Naive thymus-derived CD4-positive, alpha-beta T cell (primary cell): ENCODE measurements at regions not wholly inside any gene's neighbourhood (a gene's known extent, or its start where the extent isn't known, plus 50 kb on each side); places are given as distances from the start of the nearest gene placed in this dataset.

Experiments
- ATAC-seq: fragments of 150-1000 bp; cut with Tn5 transposase; 2 replicates; pipeline ENCODE4 v1.10.0; 2021; ENCODE audit warnings: mild to moderate bottlenecking, moderate library complexity
- CTCF ChIA-PET: fragments of 350-600 bp; sonication (Branson Sonifier 250); formaldehyde crosslinking; loops from one replicate; lab custom pipeline; 2021; ENCODE audit warnings: antibody characterized with exemption; lab: Charles Lee
- POLR2A ChIA-PET: fragments of 350-600 bp; sonication (Branson Sonifier 250); formaldehyde crosslinking; loops from one replicate; lab custom pipeline; 2021; ENCODE audit warnings: antibody characterized with exemption, inconsistent platforms; lab: Charles Lee
- DNase-seq, 9 donors: peaks; one replicate each; pipeline versions ENCODE4 v3.0.0 to v3.0.0-alpha.2; 2020 to 2022; ENCODE audit warnings: mixed read lengths in 1 of 9
- H3K27ac ChIP-seq: one replicate; pipeline ENCODE4 v1.7.0; 2013; ENCODE audit warnings: mild to moderate bottlenecking, low read depth, low read length, moderate library complexity
- H3K27me3 ChIP-seq, 2 donors: one replicate each; pipeline ENCODE4 v1.7.0; 2013; ENCODE audit warnings: low read length in 2 of 2, mild to moderate bottlenecking in 2 of 2, moderate library complexity in 2 of 2; ENCODE audit not compliant: control insufficient read depth in 2 of 2, insufficient read depth in 2 of 2
- H3K36me3 ChIP-seq, 3 experiments: 1 replicate in 2 of 3; 2 replicates in 1 of 3; pipeline ENCODE4 v1.7.0; 2013; ENCODE audit warnings: low read length in 3 of 3, mild to moderate bottlenecking in 3 of 3, moderate library complexity in 1 of 3; ENCODE audit not compliant: insufficient read depth in 3 of 3, control insufficient read depth in 2 of 3
- H3K4me1 ChIP-seq, 2 donors: one replicate each; pipeline ENCODE4 v1.7.0; 2013; ENCODE audit warnings: low read length in 2 of 2, mild to moderate bottlenecking in 2 of 2, moderate library complexity in 1 of 2; ENCODE audit not compliant: control insufficient read depth in 2 of 2, insufficient read depth in 2 of 2
- H3K4me3 ChIP-seq: 2 replicates; pipeline ENCODE4 v1.7.0; 2013; ENCODE audit warnings: mild to moderate bottlenecking, low read length
- H3K9me3 ChIP-seq, 3 experiments: 1 replicate in 2 of 3; 2 replicates in 1 of 3; pipeline ENCODE4 v1.7.0; 2013; ENCODE audit warnings: low read length in 3 of 3; ENCODE audit not compliant: control insufficient read depth in 2 of 3
- H3K27ac Mint-ChIP-seq, 9 donors: one replicate each; pipeline ENCODE4 v1.8.0; 2020 to 2022; ENCODE audit warnings: mixed read lengths in 9 of 9, mild to moderate bottlenecking in 8 of 9, moderate library complexity in 5 of 9, inconsistent platforms in 2 of 9
- H3K27me3 Mint-ChIP-seq, 5 donors: one replicate each; pipeline ENCODE4 v1.8.0; 2021 to 2022; ENCODE audit warnings: mixed read lengths in 5 of 5, mild to moderate bottlenecking in 1 of 5
- H3K36me3 Mint-ChIP-seq, 5 donors: one replicate each; pipeline ENCODE4 v1.8.0; 2020 to 2022; ENCODE audit warnings: mixed read lengths in 5 of 5, mild to moderate bottlenecking in 3 of 5, inconsistent platforms in 1 of 5
- H3K4me1 Mint-ChIP-seq, 7 donors: one replicate each; pipeline ENCODE4 v1.8.0; 2020 to 2022; ENCODE audit warnings: mixed read lengths in 7 of 7, mild to moderate bottlenecking in 3 of 7, inconsistent platforms in 1 of 7
- H3K4me3 Mint-ChIP-seq, 10 donors: one replicate each; pipeline ENCODE4 v1.8.0; 2020 to 2022; ENCODE audit warnings: mild to moderate bottlenecking in 10 of 10, mixed read lengths in 10 of 10, moderate library complexity in 6 of 10, inconsistent platforms in 2 of 10
- H3K9me3 Mint-ChIP-seq, 11 donors: one replicate each; pipeline ENCODE4 v1.8.0; 2020 to 2022; ENCODE audit warnings: mixed read lengths in 11 of 11, mild to moderate bottlenecking in 4 of 11, inconsistent platforms in 1 of 11, moderate library complexity in 1 of 11
- intact Hi-C, 2 donors: fragments of 100-400 bp; cut with micrococcal nuclease; formaldehyde crosslinking; loops; one replicate each; pipeline ENCODE4 v1.15.1; 2023

GRCh38 chr13:75173457-75174356, 308.3 kb downstream of the TBC1D4 start:
- Mint-ChIP-seq H3K9me3 (peaks cover 0 to 10% (median 0%) of the 10 kb centered on the region in 11 donors), H3K4me3 (no peak overlapping the region), H3K27me3 (peaks cover 0 to 12% (median 5%) of the 10 kb centered on the region in 5 donors), H3K27ac (no peak overlapping the region), H3K36me3 (no peaks in the 10 kb centered on the region), H3K4me1 (no peaks in the 10 kb centered on the region)
- no peak overlapping the region for H3K4me3 ChIP-seq
- H3K27me3 ChIP-seq, result peaks cover 0 to 3% of the 10 kb centered on the region in 2 donors
- intact Hi-C loops, result no loop called here
- H3K9me3 ChIP-seq, result no peaks in the 10 kb centered on the region
- H3K36me3 ChIP-seq, result no peaks in the 10 kb centered on the region
- H3K4me1 ChIP-seq, result no peaks in the 10 kb centered on the region
- ChIA-PET POLR2A (no interaction called here), CTCF (no interaction called here)
- ATAC-seq (no peak), DNase-seq (no peak)
- H3K27ac ChIP-seq, result no peak overlapping the region

- H3K4me1 ChIP-seq, result no peaks in the 10 kb centered on the region
- peaks cover 0 to 3% of the 10 kb centered on the region in 2 donors for H3K27me3 ChIP-seq
- no peak for DNase-seq
- ChIA-PET POLR2A (no interaction called here), CTCF (no interaction called here)
- no peak for ATAC-seq
- H3K27ac ChIP-seq, result no peak overlapping the region
- H3K36me3 ChIP-seq, result no peaks in the 10 kb centered on the region
- Mint-ChIP-seq H3K27ac (no peak overlapping the region), H3K36me3 (no peaks in the 10 kb centered on the region), H3K27me3 (peaks cover 0 to 8% (median 4%) of the 10 kb centered on the region in 5 donors), H3K4me3 (no peak overlapping the region), H3K4me1 (no peaks in the 10 kb centered on the region), H3K9me3 (peaks cover 0 to 3% (median 0%) of the 10 kb centered on the region in 11 donors)
- intact Hi-C loops, result no loop called here
- H3K4me3 ChIP-seq, result no peak overlapping the region
- H3K9me3 ChIP-seq, result no peaks in the 10 kb centered on the region
These were observed 311.7 kb downstream of the TBC1D4 start for GRCh38 chr13:75170311-75170710.

- Mint-ChIP-seq H3K27ac (no peak overlapping the region), H3K4me1 (no peaks in the 10 kb centered on the region), H3K9me3 (peaks cover 0 to 2% (median 0%) of the 10 kb centered on the region in 11 donors), H3K36me3 (no peaks in the 10 kb centered on the region), H3K27me3 (peaks cover 0 to 9% (median 5%) of the 10 kb centered on the region in 5 donors), H3K4me3 (no peak overlapping the region)
- no peak for ATAC-seq
- ChIA-PET CTCF (no interaction called here), POLR2A (no interaction called here)
- Histone ChIP-seq H3K9me3 (no peaks in the 10 kb centered on the region), H3K27ac (no peak overlapping the region), H3K36me3 (no peaks in the 10 kb centered on the region), H3K27me3 (no peaks in the 10 kb centered on the region), H3K4me1 (no peaks in the 10 kb centered on the region), H3K4me3 (no peak overlapping the region)
- intact Hi-C loops, result no loop called here
- no peak for DNase-seq
These were observed 316.3 kb downstream of the TBC1D4 start for GRCh38 chr13:75165543-75166230.

GRCh38 chr13:75161804-75162203, 320.2 kb downstream of the TBC1D4 start:
- CTCF ChIA-PET, result no interaction called here
- Mint-ChIP-seq H3K4me1 (no peaks in the 10 kb centered on the region), H3K36me3 (no peaks in the 10 kb centered on the region)

GRCh38 chr13:75160984-75161383, 321.0 kb downstream of the TBC1D4 start:
- no peak for DNase-seq
- no peaks in the 10 kb centered on the region for H3K4me1 Mint-ChIP-seq
- no peaks in the 10 kb centered on the region for H3K36me3 Mint-ChIP-seq
- CTCF ChIA-PET, result no interaction called here
- no peak overlapping the region for H3K27ac Mint-ChIP-seq
- Histone ChIP-seq H3K4me1 (no peaks in the 10 kb centered on the region), H3K36me3 (no peaks in the 10 kb centered on the region), H3K4me3 (no peak overlapping the region), H3K9me3 (no peaks in the 10 kb centered on the region), H3K27ac (no peak overlapping the region), H3K27me3 (no peaks in the 10 kb centered on the region)
- peaks cover 0 to 19% (median 11%) of the 10 kb centered on the region in 5 donors for H3K27me3 Mint-ChIP-seq
- peaks cover 0 to 6% (median 0%) of the 10 kb centered on the region in 11 donors for H3K9me3 Mint-ChIP-seq
- ATAC-seq, result no peak
- intact Hi-C loops, result no loop called here
- POLR2A ChIA-PET, result no interaction called here
- no peak overlapping the region for H3K4me3 Mint-ChIP-seq

More at GRCh38 chr13:75161804-75162203, 320.2 kb downstream of the TBC1D4 start:
- Mint-ChIP-seq H3K9me3 (peaks cover 0 to 5% (median 0%) of the 10 kb centered on the region in 11 donors), H3K27ac (no peak overlapping the region), H3K4me3 (no peak overlapping the region), H3K27me3 (peaks cover 0 to 11% (median 6%) of the 10 kb centered on the region in 5 donors)
- no peak for DNase-seq
- intact Hi-C loops, result no loop called here
- Histone ChIP-seq H3K36me3 (no peaks in the 10 kb centered on the region), H3K27me3 (no peaks in the 10 kb centered on the region), H3K4me1 (no peaks in the 10 kb centered on the region), H3K4me3 (no peak overlapping the region), H3K27ac (no peak overlapping the region), H3K9me3 (no peaks in the 10 kb centered on the region)
- ATAC-seq, result no peak
- POLR2A ChIA-PET, result no interaction called here

GRCh38 chr13:75154331-75154730, 327.6 kb downstream of the TBC1D4 start:
- ChIA-PET CTCF (interaction anchor here (0.6 kb wide), 1 partner anchor 11 kb away, joined by 3 read pairs; no protein-coding TSS in a partner anchor), POLR2A (interaction anchor here (0.7 kb wide), 1 partner anchor 9 kb away, joined by 3 read pairs; no protein-coding TSS in a partner anchor)
- peaks cover 0 to 47% (median 29%) of the 10 kb centered on the region in 5 donors for H3K27me3 Mint-ChIP-seq
- intact Hi-C loops, result no loop called here
- H3K27me3 ChIP-seq, result no peaks in the 10 kb centered on the region
- ATAC-seq (no peak), DNase-seq (no peak)
- no peak overlapping the region for H3K27ac ChIP-seq
- H3K4me3 ChIP-seq, result no peak overlapping the region
- H3K4me1 ChIP-seq, result no peaks in the 10 kb centered on the region
- H3K36me3 ChIP-seq, result no peaks in the 10 kb centered on the region
- H3K4me3 Mint-ChIP-seq, result no peak overlapping the region
- H3K36me3 Mint-ChIP-seq, result peaks cover 0 to 11% (median 0%) of the 10 kb centered on the region in 5 donors
- no peaks in the 10 kb centered on the region for H3K9me3 ChIP-seq
- peaks cover 2 to 17% (median 11%) of the 10 kb centered on the region in 11 donors for H3K9me3 Mint-ChIP-seq
- no peak overlapping the region for H3K27ac Mint-ChIP-seq
- no peaks in the 10 kb centered on the region for H3K4me1 Mint-ChIP-seq
